Neuronal stem cell (in vitro differentiated cells): ENCODE measurements at regions not wholly inside any gene's neighbourhood (a gene's known extent, or its start where the extent isn't known, plus 50 kb on each side); places are given as distances from the start of the nearest gene placed in this dataset.
"Not testable (repeated sequence)": the region's sequence is repeated elsewhere in the genome, so short reads cannot be mapped to it uniquely, and the experiment has no call there.

ENCODE experiments used
- DNase-seq: peaks from one replicate; pipeline ENCODE4 v3.0.0-alpha.2; 2013; ENCODE audit warnings: low spot score
- H2AFZ ChIP-seq: one replicate; pipeline ENCODE4 v1.6.1; 2013; ENCODE audit warnings: mild to moderate bottlenecking, low read length, inconsistent platforms
- H2AK5ac ChIP-seq: 2 replicates; pipeline ENCODE4 v1.6.1; 2013; ENCODE audit warnings: low read depth, mild to moderate bottlenecking, inconsistent platforms, low read length, moderate library complexity, mixed read lengths
- H2BK120ac ChIP-seq: 2 replicates; pipeline ENCODE4 v1.6.1; 2013; ENCODE audit warnings: low read depth, mild to moderate bottlenecking, inconsistent platforms, low read length, moderate library complexity, mixed read lengths
- H2BK12ac ChIP-seq: one replicate; pipeline ENCODE4 v1.6.1; 2013; ENCODE audit warnings: low read length, inconsistent platforms
- H2BK15ac ChIP-seq: 2 replicates; pipeline ENCODE4 v1.6.1; 2013; ENCODE audit warnings: mild to moderate bottlenecking, low read length, inconsistent platforms, mixed read lengths
- H2BK5ac ChIP-seq: one replicate; pipeline ENCODE4 v1.6.1; 2013; ENCODE audit warnings: inconsistent platforms, mild to moderate bottlenecking, low read length, moderate library complexity
- H3K14ac ChIP-seq: one replicate; pipeline ENCODE4 v1.6.1; 2013; ENCODE audit warnings: low read length, inconsistent platforms
- H3K18ac ChIP-seq: 2 replicates; pipeline ENCODE4 v1.6.1; 2013; ENCODE audit warnings: low read length, inconsistent platforms
- H3K23ac ChIP-seq: 2 replicates; pipeline ENCODE4 v1.6.1; 2013; ENCODE audit warnings: low read depth, mild to moderate bottlenecking, mixed read lengths, low read length, inconsistent platforms; ENCODE audit not compliant: poor library complexity
- H3K27ac ChIP-seq: replicated peaks from 3 replicates; pipeline ENCODE4 v1.5.1; 2013; ENCODE audit warnings: low read length, inconsistent platforms
- H3K27me3 ChIP-seq, 3 experiments: 2 replicates each; pipeline ENCODE4 v1.6.1; 2013; ENCODE audit warnings: low read length in 3 of 3, mild to moderate bottlenecking in 2 of 3, inconsistent platforms in 1 of 3, low read depth in 1 of 3, mixed read lengths in 1 of 3, moderate library complexity in 1 of 3; ENCODE audit not compliant: control insufficient read depth in 3 of 3, insufficient read depth in 3 of 3
- H3K36me3 ChIP-seq, 2 donors: replicated peaks in 1 of 2; 2 replicates each; pipeline ENCODE4 v1.6.1; 2013; ENCODE audit warnings: low read length in 2 of 2; ENCODE audit not compliant: control insufficient read depth in 2 of 2, insufficient read depth in 2 of 2
- H3K4ac ChIP-seq: 2 replicates; pipeline ENCODE4 v1.6.1; 2013; ENCODE audit warnings: inconsistent platforms, mild to moderate bottlenecking, low read length, moderate library complexity
- H3K4me1 ChIP-seq, 2 donors: 1 replicate in 1 of 2; 2 replicates in 1 of 2; pipeline ENCODE4 v1.6.1; 2013; ENCODE audit warnings: low read length in 2 of 2, low read depth in 1 of 2; ENCODE audit not compliant: control insufficient read depth in 2 of 2, insufficient read depth in 1 of 2
- H3K4me2 ChIP-seq: one replicate; pipeline ENCODE4 v1.6.1; 2013; ENCODE audit warnings: mild to moderate bottlenecking, low read length, inconsistent platforms; ENCODE audit not compliant: insufficient read depth, poor library complexity, severe bottlenecking
- H3K4me3 ChIP-seq, 2 donors: 2 replicates each; pipeline ENCODE4 v1.5.1; 2013; ENCODE audit warnings: low read length in 2 of 2, mild to moderate bottlenecking in 2 of 2, inconsistent platforms in 1 of 2, moderate library complexity in 1 of 2
- H3K79me1 ChIP-seq: one replicate; pipeline ENCODE4 v1.6.1; 2013; ENCODE audit warnings: low read depth, mild to moderate bottlenecking, inconsistent platforms, low read length, moderate library complexity
- H3K9ac ChIP-seq: one replicate; pipeline ENCODE4 v1.6.1; 2013; ENCODE audit warnings: mild to moderate bottlenecking, low read depth, low read length, inconsistent platforms; ENCODE audit not compliant: poor library complexity
- H3K9me3 ChIP-seq, 2 donors: replicated peaks in 1 of 2; 2 replicates each; pipeline versions ENCODE3 to v1.6.1; 2013; ENCODE audit warnings: low read length in 2 of 2, mild to moderate bottlenecking in 2 of 2, inconsistent platforms in 1 of 2, low read depth in 1 of 2, mixed read lengths in 1 of 2, moderate library complexity in 1 of 2; ENCODE audit not compliant: control insufficient read depth in 2 of 2, insufficient read depth in 1 of 2
- H4K8ac ChIP-seq: one replicate; pipeline ENCODE4 v1.6.1; 2013; ENCODE audit warnings: low read depth, mild to moderate bottlenecking, inconsistent platforms, low read length, moderate library complexity
- H4K91ac ChIP-seq: one replicate; pipeline ENCODE4 v1.6.1; 2013; ENCODE audit warnings: low read length, low read depth, mild to moderate bottlenecking, inconsistent platforms; ENCODE audit not compliant: poor library complexity
- WGBS, 2 donors: extraction: QIAGEN DNeasy Blood & Tissue Kit; methylation state at CpG; one replicate each; pipeline ENCODE4 v1.1.7; 2013; ENCODE audit warnings: missing lambda C conversion rate in 2 of 2, mixed read lengths in 1 of 2; ENCODE audit not compliant: insufficient read length in 2 of 2, insufficient replicate concordance in 1 of 2; ENCODE audit errors: extremely low coverage in 2 of 2; 5-methylcytosine and 5-hydroxymethylcytosine counted together

GRCh38 chr7:67309764-67310549 is 313.3 kb downstream of the TYW1 start:
- Histone ChIP-seq H3K14ac (no peak overlapping the region), H3K27ac (no peak overlapping the region), H3K23ac (no peak overlapping the region), H2BK15ac (no peak overlapping the region), H3K36me3 (peaks cover 22 to 93% of the 10 kb centered on the region in 2 donors), H3K18ac (no peak overlapping the region), H2AK5ac (no peak overlapping the region), H4K91ac (no peak overlapping the region), H4K8ac (no peak overlapping the region), H2BK5ac (no peak overlapping the region), H3K9ac (no peak overlapping the region), H3K4me3 (no peak overlapping the region), H3K79me1 (no peaks in the 10 kb centered on the region), H3K27me3 (no peaks in the 10 kb centered on the region), H3K9me3 (no peaks in the 10 kb centered on the region), H2BK12ac (no peak overlapping the region), H2AFZ (no peak overlapping the region), H2BK120ac (no peak overlapping the region), H3K4me2 (no peak overlapping the region), H3K4me1 (no peaks in the 10 kb centered on the region), H3K4ac (no peak overlapping the region)
- no CpG with 5 or more reads among the region's 4 CpGs for WGBS, 2 donors
- no peak for DNase-seq

GRCh38 chr7:67311901-67312300 is 315.3 kb downstream of the TYW1 start:
- Histone ChIP-seq H3K23ac (no peak overlapping the region), H3K4ac (no peak overlapping the region), H3K9ac (no peak overlapping the region), H3K4me3 (no peak overlapping the region), H4K91ac (no peak overlapping the region), H3K18ac (no peak overlapping the region), H2BK12ac (no peak overlapping the region), H2AFZ (no peak overlapping the region), H2BK15ac (no peak overlapping the region), H3K14ac (no peak overlapping the region), H3K4me2 (no peak overlapping the region), H4K8ac (no peak overlapping the region), H3K79me1 (no peaks in the 10 kb centered on the region), H2BK120ac (no peak overlapping the region), H3K36me3 (peaks cover 24 to 87% of the 10 kb centered on the region in 2 donors), H2AK5ac (no peak overlapping the region), H3K27ac (no peak overlapping the region), H3K27me3 (no peaks in the 10 kb centered on the region), H2BK5ac (no peak overlapping the region), H3K4me1 (no peaks in the 10 kb centered on the region), H3K9me3 (no peaks in the 10 kb centered on the region)
- no CpG with 5 or more reads among the region's 2 CpGs for WGBS, 2 donors
- no peak for DNase-seq

DNA sequence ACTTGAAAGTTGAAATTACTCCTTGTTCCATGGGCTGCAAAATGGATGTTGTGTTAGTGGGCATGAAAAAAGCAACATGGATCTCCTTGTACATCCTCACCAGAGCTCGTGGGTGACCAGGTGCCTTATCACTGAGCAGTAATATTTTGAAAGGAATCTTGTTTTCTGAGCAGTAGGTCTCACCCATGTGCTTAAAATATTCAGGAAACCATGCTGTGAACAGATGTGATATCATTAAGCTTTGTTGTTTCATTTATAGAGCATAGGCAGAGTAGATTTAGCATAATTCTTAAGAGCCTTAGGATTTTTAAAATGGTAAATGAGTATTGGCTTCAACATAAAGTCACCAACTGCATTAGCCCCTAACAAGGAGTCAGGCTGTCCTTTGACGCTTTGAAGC is 316.6 kb downstream of the TYW1 start:
- Histone ChIP-seq H4K8ac (no peak overlapping the region), H2BK120ac (no peak overlapping the region), H3K9me3 (no peaks in the 10 kb centered on the region), H3K23ac (no peak overlapping the region), H2AFZ (no peak overlapping the region), H3K4ac (no peak overlapping the region), H2AK5ac (no peak overlapping the region), H3K4me2 (no peak overlapping the region), H3K4me3 (no peak overlapping the region), H2BK5ac (no peak overlapping the region), H3K79me1 (no peaks in the 10 kb centered on the region), H3K14ac (no peak overlapping the region), H4K91ac (no peak overlapping the region), H2BK12ac (no peak overlapping the region), H2BK15ac (no peak overlapping the region), H3K27ac (no peak overlapping the region), H3K36me3 (peaks cover 20 to 89% of the 10 kb centered on the region in 2 donors), H3K18ac (no peak overlapping the region), H3K27me3 (no peaks in the 10 kb centered on the region), H3K9ac (no peak overlapping the region), H3K4me1 (no peaks in the 10 kb centered on the region)
- no CpG with 5 or more reads among the region's 2 CpGs for WGBS, 2 donors
- DNase-seq: no peak

GRCh38 chr7:67316902-67317301 is 320.3 kb downstream of the TYW1 start:
- not testable (repeated sequence) for H3K18ac ChIP-seq, H4K91ac ChIP-seq, H3K79me1 ChIP-seq, H3K23ac ChIP-seq, H2AK5ac ChIP-seq, H2BK12ac ChIP-seq, H2AFZ ChIP-seq, H3K27me3 ChIP-seq, DNase-seq, H2BK5ac ChIP-seq, H3K4me1 ChIP-seq, H3K9ac ChIP-seq, H3K14ac ChIP-seq, H3K9me3 ChIP-seq, H3K4ac ChIP-seq, H4K8ac ChIP-seq, H3K4me3 ChIP-seq, H2BK120ac ChIP-seq, H2BK15ac ChIP-seq, H3K27ac ChIP-seq, H3K4me2 ChIP-seq
- no CpG with 5 or more reads among the region's 4 CpGs for WGBS, 2 donors
- H3K36me3 ChIP-seq: peaks cover 10 to 54% of the 10 kb centered on the region in 2 donors
